Fibroblast of skin of left biceps (primary cell): ENCODE measurements at regions not wholly inside any gene's neighbourhood (a gene's known extent, or its start where the extent isn't known, plus 50 kb on each side); places are given as distances from the start of the nearest gene placed in this dataset.
"Not testable (repeated sequence)": the region's sequence is repeated elsewhere in the genome, so short reads cannot be mapped to it uniquely, and the experiment has no call there.

Experiments used
- DNase-seq, 2 experiments: peaks; one replicate each; pipeline ENCODE4 v3.0.0-alpha.2; 2013; ENCODE audit warnings: low read depth in 2 of 2

GRCh38 chr15:29511663-29512062 is 242.0 kb upstream of the NSMCE3 start:
- DNase-seq: no peak

- DNase-seq: not testable (repeated sequence)
These were observed 235.9 kb upstream of the NSMCE3 start for GRCh38 chr15:29505535-29505934.

- DNase-seq: no peak
These were observed 221.3 kb upstream of the NSMCE3 start for GRCh38 chr15:29490747-29491471.

DNA sequence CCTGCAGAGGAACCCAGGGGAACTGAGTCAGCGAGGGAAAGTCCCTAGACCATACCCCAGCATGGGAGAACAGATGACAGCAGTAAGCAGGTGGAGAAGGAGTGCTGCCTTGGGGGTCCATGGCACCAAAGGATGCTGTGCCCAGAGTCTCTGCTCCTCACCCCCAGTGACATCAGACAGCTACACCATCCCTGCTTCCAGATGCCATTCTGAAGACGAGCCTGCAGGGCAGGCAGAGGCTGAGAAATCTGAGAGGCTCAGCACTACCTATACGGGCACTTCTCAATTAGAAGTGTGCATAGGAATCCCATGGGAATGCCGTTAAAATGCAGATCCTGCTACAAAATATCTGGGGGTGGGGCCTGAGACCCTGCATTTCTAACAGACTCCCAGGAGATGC is 211.3 kb upstream of the NSMCE3 start:
- DNase-seq: no peak

GRCh38 chr15:29480278-29480677 is 210.7 kb upstream of the NSMCE3 start:
- no peak for DNase-seq

GRCh38 chr15:29477256-29477655 is 207.6 kb upstream of the NSMCE3 start:
- no peak for DNase-seq

GRCh38 chr15:29476503-29477080 is 207.0 kb upstream of the NSMCE3 start:
- no peak for DNase-seq

DNA sequence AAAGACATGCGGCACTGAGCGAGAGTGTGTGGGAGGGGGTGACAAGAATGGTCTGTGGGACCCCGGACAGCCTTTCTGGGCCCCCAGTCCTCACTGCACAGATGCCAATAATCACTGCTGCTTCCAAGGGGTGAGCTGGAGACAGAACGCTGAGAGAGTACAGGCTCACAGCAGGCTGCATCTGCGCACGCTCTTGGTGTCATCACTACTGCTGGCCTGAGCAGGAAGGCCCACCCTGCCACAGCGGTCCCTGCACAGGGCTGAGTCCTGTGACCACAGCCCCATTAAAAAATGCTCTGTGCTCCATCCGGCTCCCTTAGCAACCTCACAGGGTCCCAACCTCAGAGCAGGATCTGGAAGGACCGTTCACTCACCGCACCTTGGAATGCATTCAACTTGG is 205.5 kb upstream of the NSMCE3 start:
- no peak for DNase-seq

- no peak for DNase-seq
These were observed 204.0 kb upstream of the NSMCE3 start for GRCh38 chr15:29473621-29474105.

GRCh38 chr15:29472901-29473445 is 203.4 kb upstream of the NSMCE3 start:
- no peak for DNase-seq

- DNase-seq: no peak
These were observed 202.1 kb upstream of the NSMCE3 start for GRCh38 chr15:29471757-29472156.

DNA sequence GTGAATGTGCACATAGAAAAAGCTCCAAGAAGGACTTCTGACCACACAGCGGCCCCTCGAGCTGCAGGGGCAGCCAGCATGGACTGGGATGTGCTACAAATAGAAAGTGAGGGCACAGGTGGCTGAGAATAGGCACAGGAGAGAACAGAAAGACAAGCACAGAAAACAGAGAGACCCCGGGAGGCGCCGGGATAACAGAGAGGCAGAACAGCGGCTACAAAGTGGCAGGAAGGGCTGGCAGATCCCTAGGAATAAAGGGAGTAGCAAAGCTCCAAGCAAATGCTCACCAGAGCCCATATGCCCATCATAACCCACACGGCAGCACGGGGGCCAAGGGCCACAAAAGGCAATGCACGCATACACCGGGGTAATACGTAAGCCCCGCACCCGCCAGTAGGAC is 201.7 kb upstream of the NSMCE3 start:
- DNase-seq: no peak

DNA sequence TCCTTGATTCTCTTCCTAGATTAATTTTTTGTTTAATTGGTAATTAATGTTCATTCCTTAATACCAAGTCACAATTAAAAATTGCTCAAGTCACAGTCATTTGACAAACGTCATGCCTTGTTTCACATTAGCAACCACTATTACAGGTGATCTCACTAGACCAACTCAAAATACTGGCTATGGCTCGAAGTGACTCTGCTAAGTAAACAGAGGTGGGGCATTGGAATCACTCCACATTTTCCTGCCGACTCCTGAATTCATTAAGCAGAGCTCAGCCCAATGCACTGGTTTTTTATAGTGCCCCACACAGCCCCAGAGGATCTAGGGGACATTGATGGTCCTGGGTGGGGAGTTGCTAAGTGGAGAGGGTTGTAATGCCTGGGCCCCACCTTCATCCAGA is 201.2 kb upstream of the NSMCE3 start:
- DNase-seq: no peak

- DNase-seq: no peak
These were observed 200.7 kb upstream of the NSMCE3 start for GRCh38 chr15:29470311-29470710.

- no peak for DNase-seq
These were observed 199.3 kb upstream of the NSMCE3 start for GRCh38 chr15:29468899-29469298.

GRCh38 chr15:29467091-29467490 is 197.5 kb upstream of the NSMCE3 start:
- no peak for DNase-seq

DNA sequence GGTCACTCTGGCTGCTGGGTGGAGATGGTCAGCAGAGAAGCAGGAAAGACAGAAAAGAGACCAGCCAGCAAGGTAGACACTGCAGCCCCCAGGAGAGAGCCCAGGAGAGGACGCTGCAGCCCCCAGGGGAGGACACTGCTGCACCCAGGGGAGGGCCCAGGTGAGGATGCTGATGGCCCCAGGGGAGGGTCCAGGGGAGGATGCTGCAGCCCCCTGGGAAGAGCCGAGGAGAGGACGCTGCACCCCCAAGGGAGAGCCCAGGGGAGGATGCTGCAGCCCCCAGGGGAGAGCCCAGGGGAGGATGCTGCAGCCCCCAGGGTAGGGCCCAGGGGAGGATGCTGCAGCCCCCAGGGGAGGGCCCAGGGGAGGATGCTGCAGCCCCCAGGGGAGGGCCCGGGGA is 196.7 kb upstream of the NSMCE3 start:
- DNase-seq: no peak

- no peak for DNase-seq
These were observed 196.2 kb upstream of the NSMCE3 start for GRCh38 chr15:29465816-29466215.

DNA sequence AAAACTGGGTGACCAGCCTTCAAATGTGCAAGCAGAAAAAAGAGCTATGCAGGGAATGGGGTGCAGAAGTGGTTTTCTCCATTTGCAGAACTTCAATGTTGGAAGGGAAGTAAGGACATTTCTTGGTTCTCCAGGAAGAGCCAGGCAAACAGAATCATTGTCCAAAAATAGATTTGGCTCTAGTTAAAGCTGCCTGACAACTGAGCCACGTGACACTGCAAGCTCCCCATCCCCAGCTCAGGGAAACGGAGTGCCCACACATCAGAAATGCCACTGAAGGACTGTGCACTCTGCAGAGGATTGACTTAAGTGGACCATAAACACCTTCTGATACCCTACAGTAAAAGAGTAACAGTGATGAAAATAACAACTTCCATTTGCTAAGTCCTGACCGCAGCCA is 195.6 kb upstream of the NSMCE3 start:
- no peak for DNase-seq

- no peak for DNase-seq
These were observed 192.3 kb upstream of the NSMCE3 start for GRCh38 chr15:29461877-29462276.

- no peak for DNase-seq
These were observed 188.7 kb upstream of the NSMCE3 start for GRCh38 chr15:29458361-29458760.

- DNase-seq: no peak
These were observed 188.1 kb upstream of the NSMCE3 start for GRCh38 chr15:29457729-29458128.

- DNase-seq: no peak
These were observed 187.3 kb upstream of the NSMCE3 start for GRCh38 chr15:29456964-29457363.
